Caco-2 (cell line): ENCODE measurements at regions not wholly inside any gene's neighbourhood (a gene's known extent, or its start where the extent isn't known, plus 50 kb on each side); places are given as distances from the start of the nearest gene placed in this dataset.

ENCODE experiments used
- BruUV-seq: library from RNA; stranded (reverse); fragments of 400-500 nt; replicated peaks from 2 replicates; lab custom pipeline; 2021; lab: Mats Ljungman, UMichigan
- CTCF ChIA-PET: fragments of 300-600 bp; sonication (Branson Sonifier 250); formaldehyde crosslinking; loops from one replicate; lab custom pipeline; 2022; ENCODE audit warnings: antibody characterized with exemption; lab: Charles Lee
- POLR2A ChIA-PET: fragments of 300-600 bp; sonication (Branson Sonifier 250); formaldehyde crosslinking; loops from one replicate; lab custom pipeline; 2022; ENCODE audit warnings: antibody characterized with exemption; lab: Charles Lee
- DNase-seq, 2 experiments: peaks; one replicate each; pipeline versions ENCODE4 v3.0.0 to v3.0.0-alpha.2; 2020 to 2022
- H3K27me3 ChIP-seq: replicated peaks from 2 replicates; pipeline ENCODE4 v1.6.0; 2011; ENCODE audit warnings: low read length; ENCODE audit not compliant: control insufficient read depth, insufficient read depth
- H3K36me3 ChIP-seq: 2 replicates; pipeline ENCODE4 v1.5.1; 2011; ENCODE audit warnings: low read length; ENCODE audit not compliant: control insufficient read depth, insufficient read depth
- H3K4me1 ChIP-seq: fragments of 250-450 bp; sonication (Bioruptor Pico); 2 replicates; pipeline ENCODE4 v1.5.1; 2020; ENCODE audit warnings: mild to moderate bottlenecking
- H3K4me3 ChIP-seq: 2 replicates; pipeline ENCODE4 v1.5.1; 2011; ENCODE audit warnings: low read depth, mild to moderate bottlenecking, control low read depth, low read length
- H3K9me3 ChIP-seq: fragments of 250-450 bp; sonication (Bioruptor Pico); 2 replicates; pipeline ENCODE4 v1.5.1; 2020; ENCODE audit warnings: mild to moderate bottlenecking, moderate library complexity
- H3K27ac Mint-ChIP-seq: one replicate; pipeline ENCODE4 v1.8.0; 2022; ENCODE audit warnings: mixed read lengths; ENCODE audit not compliant: unreplicated experiment
- H3K27me3 Mint-ChIP-seq: one replicate; pipeline ENCODE4 v1.8.0; 2022; ENCODE audit warnings: mixed read lengths; ENCODE audit not compliant: insufficient read depth, unreplicated experiment
- H3K36me3 Mint-ChIP-seq: one replicate; pipeline ENCODE4 v1.8.0; 2022; ENCODE audit warnings: mild to moderate bottlenecking, mixed read lengths; ENCODE audit not compliant: insufficient read depth, unreplicated experiment
- H3K4me1 Mint-ChIP-seq: one replicate; pipeline ENCODE4 v1.8.0; 2022; ENCODE audit warnings: low read depth, mixed read lengths; ENCODE audit not compliant: unreplicated experiment
- H3K4me3 Mint-ChIP-seq: one replicate; pipeline ENCODE4 v1.8.0; 2022; ENCODE audit warnings: mild to moderate bottlenecking, moderate library complexity, mixed read lengths; ENCODE audit not compliant: unreplicated experiment
- H3K9me3 Mint-ChIP-seq: one replicate; pipeline ENCODE4 v1.8.0; 2022; ENCODE audit warnings: mixed read lengths; ENCODE audit not compliant: unreplicated experiment
- CTCF ChIP-seq, 2 experiments: fragments of 200-600 bp in 1 of 2; IDR thresholded peaks; 1 replicate in 1 of 2; 2 replicates in 1 of 2; pipeline versions ENCODE4 v1.5.1 to v1.8.0; 2011 to 2022; ENCODE audit warnings: antibody characterized with exemption in 1 of 2, control low read depth in 1 of 2, inconsistent platforms in 1 of 2, low read depth in 1 of 2, low read length in 1 of 2, mild to moderate bottlenecking in 1 of 2, moderate library complexity in 1 of 2; ENCODE audit not compliant: insufficient read depth in 1 of 2, severe bottlenecking in 1 of 2, unreplicated experiment in 1 of 2
- intact Hi-C: fragments of 100-400 bp; cut with micrococcal nuclease; formaldehyde crosslinking; loops from one replicate; pipeline ENCODE4 v1.10.0; 2022; ENCODE audit not compliant: unreplicated experiment

- H3K27ac Mint-ChIP-seq: no peak overlapping the region
- H3K4me3 Mint-ChIP-seq: no peak overlapping the region
- TF ChIP-seq CTCF (IDR thresholded peaks at IDR 0.05; ENCODE audit: insufficient read depth in 1 of 2, low read depth in 1 of 2, low read length in 1 of 2, severe bottlenecking in 1 of 2, unreplicated experiment in 1 of 2): no peak
- no peaks in the 10 kb centered on the region for H3K4me1 ChIP-seq
- no peaks in the 10 kb centered on the region for H3K27me3 Mint-ChIP-seq
- no peaks in the 10 kb centered on the region for H3K9me3 Mint-ChIP-seq
- no peaks in the 10 kb centered on the region for H3K4me1 Mint-ChIP-seq
- no peaks in the 10 kb centered on the region for H3K36me3 Mint-ChIP-seq
- no peaks in the 10 kb centered on the region for H3K36me3 ChIP-seq
- H3K9me3 ChIP-seq: no peaks in the 10 kb centered on the region
- no TSS peak for BruUV-seq
- POLR2A ChIA-PET: no interaction called here
- intact Hi-C loops: no loop called here
- no peak overlapping the region for H3K4me3 ChIP-seq
- no peaks in the 10 kb centered on the region for H3K27me3 ChIP-seq
- no peak for DNase-seq
- CTCF ChIA-PET: no interaction called here
Measured at GRCh38 chr18:67776929-67777328, 260.4 kb upstream of the DSEL start.

- POLR2A ChIA-PET: no interaction called here
- Histone ChIP-seq H3K36me3 (no peaks in the 10 kb centered on the region), H3K9me3 (no peaks in the 10 kb centered on the region), H3K27me3 (no peaks in the 10 kb centered on the region), H3K4me1 (no peaks in the 10 kb centered on the region), H3K4me3 (no peak overlapping the region)
- DNase-seq: no peak
- no peak overlapping the region for H3K4me3 Mint-ChIP-seq
- no peaks in the 10 kb centered on the region for H3K4me1 Mint-ChIP-seq
- no TSS peak for BruUV-seq
- CTCF ChIA-PET: no interaction called here
- H3K27me3 Mint-ChIP-seq: no peaks in the 10 kb centered on the region
- no peak overlapping the region for H3K27ac Mint-ChIP-seq
- no peaks in the 10 kb centered on the region for H3K9me3 Mint-ChIP-seq
- no peaks in the 10 kb centered on the region for H3K36me3 Mint-ChIP-seq
- no peak for TF ChIP-seq CTCF (IDR thresholded peaks at IDR 0.05; ENCODE audit: insufficient read depth in 1 of 2, low read depth in 1 of 2, low read length in 1 of 2, severe bottlenecking in 1 of 2, unreplicated experiment in 1 of 2)
- intact Hi-C loops: no loop called here
Measured at GRCh38 chr18:67771271-67771670, 254.8 kb upstream of the DSEL start.

- H3K4me3 ChIP-seq: no peak overlapping the region
- ChIA-PET POLR2A (no interaction called here), CTCF (no interaction called here)
- TF ChIP-seq CTCF (IDR thresholded peaks at IDR 0.05; ENCODE audit: insufficient read depth in 1 of 2, low read depth in 1 of 2, low read length in 1 of 2, severe bottlenecking in 1 of 2, unreplicated experiment in 1 of 2): no peak
- Mint-ChIP-seq H3K4me1 (no peaks in the 10 kb centered on the region), H3K4me3 (no peak overlapping the region), H3K27ac (no peak overlapping the region), H3K9me3 (no peaks in the 10 kb centered on the region), H3K36me3 (no peaks in the 10 kb centered on the region), H3K27me3 (no peaks in the 10 kb centered on the region)
- H3K4me1 ChIP-seq: no peaks in the 10 kb centered on the region
- no peaks in the 10 kb centered on the region for H3K27me3 ChIP-seq
- intact Hi-C loops: no loop called here
- DNase-seq: no peak
- H3K9me3 ChIP-seq: no peaks in the 10 kb centered on the region
- no TSS peak for BruUV-seq
- no peaks in the 10 kb centered on the region for H3K36me3 ChIP-seq
Measured at GRCh38 chr18:67770520-67770919, 254.0 kb upstream of the DSEL start.
